ENCODE measurements at regions not wholly inside any gene's neighbourhood (a gene's known extent, or its start where the extent isn't known, plus 50 kb on each side); places are given as distances from the start of the nearest gene placed in this dataset.

- no peak for DNase-seq
Measured at GRCh38 chr1:37284053-37284452, 190.3 kb upstream of the ZC3H12A start.

- no peak for DNase-seq
Measured at GRCh38 chr1:37286881-37287280, 187.5 kb upstream of the ZC3H12A start.

- DNase-seq = peak in 1 of 2 experiments; percentile 1
Measured at GRCh38 chr1:37288900-37289299, 185.5 kb upstream of the ZC3H12A start.

GRCh38 chr1:37290718-37291117 lies 183.7 kb upstream of the ZC3H12A start:
- no peak for DNase-seq

- no peak for DNase-seq
Measured at GRCh38 chr1:37292789-37293188, 181.6 kb upstream of the ZC3H12A start.

- no peak for DNase-seq
Measured at GRCh38 chr1:37294096-37294495, 180.3 kb upstream of the ZC3H12A start.

- DNase-seq = no peak
Measured at GRCh38 chr1:37294529-37294928, 179.9 kb upstream of the ZC3H12A start.

GRCh38 chr1:37298769-37299168 lies 175.6 kb upstream of the ZC3H12A start:
- DNase-seq = no peak

- no peak for DNase-seq
Measured at GRCh38 chr1:37299216-37299615, 175.2 kb upstream of the ZC3H12A start.

- no peak for DNase-seq
Measured at GRCh38 chr1:37303884-37304574, 170.4 kb upstream of the ZC3H12A start.

- DNase-seq = no peak
Measured at GRCh38 chr1:37305108-37305507, 169.3 kb upstream of the ZC3H12A start.

GRCh38 chr1:37305841-37306240 lies 168.5 kb upstream of the ZC3H12A start:
- DNase-seq = no peak

- no peak for DNase-seq
Measured at GRCh38 chr1:37306461-37306860, 167.9 kb upstream of the ZC3H12A start.

GRCh38 chr1:37306871-37307270 lies 167.5 kb upstream of the ZC3H12A start:
- no peak for DNase-seq

- no peak for DNase-seq
Measured at GRCh38 chr1:37308031-37308960, 166.1 kb upstream of the ZC3H12A start.

GRCh38 chr1:37309574-37309973 lies 164.8 kb upstream of the ZC3H12A start:
- no peak for DNase-seq

GRCh38 chr1:37310064-37310463 lies 164.3 kb upstream of the ZC3H12A start:
- DNase-seq = no peak

GRCh38 chr1:37315371-37315846 lies 159.0 kb upstream of the ZC3H12A start:
- no peak for DNase-seq

GRCh38 chr1:37317870-37318467 lies 156.4 kb upstream of the ZC3H12A start:
- no peak for DNase-seq

- DNase-seq = no peak
Measured at GRCh38 chr1:37318490-37318889, 155.9 kb upstream of the ZC3H12A start.

GRCh38 chr1:37319284-37319683 lies 155.1 kb upstream of the ZC3H12A start:
- DNase-seq = no peak

GRCh38 chr1:37323486-37324377 lies 150.6 kb upstream of the ZC3H12A start:
- DNase-seq = peak in 1 of 2 experiments; percentile 30

Data from AML-193 (cell line).